GM23338 (cell line): ENCODE measurements at regions not wholly inside any gene's neighbourhood (a gene's known extent, or its start where the extent isn't known, plus 50 kb on each side); places are given as distances from the start of the nearest gene placed in this dataset.

ENCODE experiments used
- CREB1 ChIP-seq: fragments of 250-450 bp; sonication (Bioruptor Pico); IDR thresholded peaks from 2 replicates; pipeline ENCODE4 v1.5.0; 2020; ENCODE audit warnings: low read depth, mild to moderate bottlenecking, moderate library complexity
- CTCF ChIP-seq, 2 experiments: fragments of 200-600 bp in 1 of 2; sonication (generic) in 1 of 2; conservative IDR thresholded peaks; 2 replicates each; pipeline versions ENCODE4 v1.5.1 to v1.6.1; 2016 to 2017; ENCODE audit warnings: antibody characterized with exemption in 2 of 2, low read depth in 2 of 2, mild to moderate bottlenecking in 2 of 2, moderate library complexity in 1 of 2
- EZH2 ChIP-seq: fragments of 200-600 bp; sonication (generic); IDR thresholded peaks from one replicate; pipeline ENCODE4 v1.8.0; 2017; ENCODE audit warnings: antibody characterized with exemption, mild to moderate bottlenecking, low read depth; ENCODE audit not compliant: unreplicated experiment
- JUNB ChIP-seq: IDR thresholded peaks from one replicate; pipeline ENCODE4 v1.6.1; 2016; ENCODE audit warnings: antibody characterized with exemption; ENCODE audit not compliant: unreplicated experiment
- NANOG ChIP-seq: IDR thresholded peaks from 2 replicates; pipeline ENCODE4 v1.6.1; 2016; ENCODE audit warnings: antibody characterized with exemption, borderline replicate concordance
- POLR2AphosphoS5 ChIP-seq: IDR thresholded peaks from 2 replicates; pipeline ENCODE4 v1.6.1; 2016; ENCODE audit warnings: antibody characterized with exemption, low read depth
- REST ChIP-seq: IDR thresholded peaks from one replicate; pipeline ENCODE4 v1.6.1; 2018; ENCODE audit warnings: antibody characterized with exemption; ENCODE audit not compliant: unreplicated experiment

- no peak for TF ChIP-seq CTCF (conservative IDR thresholded peaks at IDR 0.05; ENCODE audit: low read depth in 2 of 2)
- no peak for TF ChIP-seq EZH2
- no peak for TF ChIP-seq POLR2AphosphoS5
- TF ChIP-seq NANOG = no peak
- TF ChIP-seq JUNB = no peak
- no peak for TF ChIP-seq CREB1 (CRISPR knock-in tag)
- no peak for TF ChIP-seq REST
Measured at GRCh38 chr6:40819182-40819834, 219.7 kb downstream of the UNC5CL start.
